HL-60 (cell line): ENCODE measurements at regions not wholly inside any gene's neighbourhood (a gene's known extent, or its start where the extent isn't known, plus 50 kb on each side); places are given as distances from the start of the nearest gene placed in this dataset.

Source experiments
- CTCF ChIP-seq: IDR thresholded peaks from one replicate; pipeline ENCODE4 v1.5.1; 2011; ENCODE audit warnings: low read length, control low read depth, inconsistent platforms; ENCODE audit not compliant: insufficient read depth
- GABPA ChIP-seq: IDR thresholded peaks from 2 replicates; pipeline ENCODE4 v1.6.1; 2012; ENCODE audit warnings: low read depth
- POLR2AphosphoS5 ChIP-seq: IDR thresholded peaks from 2 replicates; pipeline ENCODE4 v1.6.1; 2012; ENCODE audit warnings: low read depth

GRCh38 chr9:25212361-25212760 is 465.9 kb downstream of the TUSC1 start:
- TF ChIP-seq CTCF (no peak), POLR2AphosphoS5 (no peak), GABPA (no peak)
